ENCODE measurements at regions not wholly inside any gene's neighbourhood (a gene's known extent, or its start where the extent isn't known, plus 50 kb on each side); places are given as distances from the start of the nearest gene placed in this dataset.

GRCh38 chr5:72656756-72657513, 149.7 kb upstream of the ZNF366 start:
- TF ChIP-seq, protein P1, sequence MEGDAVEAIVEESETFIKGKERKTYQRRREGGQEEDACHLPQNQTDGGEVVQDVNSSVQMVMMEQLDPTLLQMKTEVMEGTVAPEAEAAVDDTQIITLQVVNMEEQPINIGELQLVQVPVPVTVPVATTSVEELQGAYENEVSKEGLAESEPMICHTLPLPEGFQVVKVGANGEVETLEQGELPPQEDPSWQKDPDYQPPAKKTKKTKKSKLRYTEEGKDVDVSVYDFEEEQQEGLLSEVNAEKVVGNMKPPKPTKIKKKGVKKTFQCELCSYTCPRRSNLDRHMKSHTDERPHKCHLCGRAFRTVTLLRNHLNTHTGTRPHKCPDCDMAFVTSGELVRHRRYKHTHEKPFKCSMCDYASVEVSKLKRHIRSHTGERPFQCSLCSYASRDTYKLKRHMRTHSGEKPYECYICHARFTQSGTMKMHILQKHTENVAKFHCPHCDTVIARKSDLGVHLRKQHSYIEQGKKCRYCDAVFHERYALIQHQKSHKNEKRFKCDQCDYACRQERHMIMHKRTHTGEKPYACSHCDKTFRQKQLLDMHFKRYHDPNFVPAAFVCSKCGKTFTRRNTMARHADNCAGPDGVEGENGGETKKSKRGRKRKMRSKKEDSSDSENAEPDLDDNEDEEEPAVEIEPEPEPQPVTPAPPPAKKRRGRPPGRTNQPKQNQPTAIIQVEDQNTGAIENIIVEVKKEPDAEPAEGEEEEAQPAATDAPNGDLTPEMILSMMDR (IDR thresholded peaks at IDR 0.05; ENCODE audit: borderline replicate concordance, extremely low read depth, low read length, poor library complexity, severe bottlenecking), result no peak
- no peak for TF ChIP-seq EZH2 (IDR thresholded peaks at IDR 0.05; ENCODE audit: borderline replicate concordance, low read depth, low read length, severe bottlenecking)
